Ascending aorta (tissue), 2 donors: ENCODE measurements at regions not wholly inside any gene's neighbourhood (a gene's known extent, or its start where the extent isn't known, plus 50 kb on each side); places are given as distances from the start of the nearest gene placed in this dataset.

Experiments used
- DNase-seq, 2 donors: peaks; one replicate each; pipeline ENCODE4 v3.0.0-alpha.2; 2019; ENCODE audit warnings: low spot score in 2 of 2
- H3K27ac ChIP-seq, 2 donors: fragments of 200-600 bp; sonication (generic); one replicate each; pipeline ENCODE4 v1.5.1; 2016 to 2017; ENCODE audit warnings: mild to moderate bottlenecking in 1 of 2
- H3K27me3 ChIP-seq: fragments of 200-600 bp; sonication (generic); one replicate; pipeline ENCODE4 v1.5.1; 2017
- H3K36me3 ChIP-seq, 2 donors: fragments of 200-600 bp; sonication (generic); one replicate each; pipeline ENCODE4 v1.5.1; 2016
- H3K4me1 ChIP-seq, 2 donors: fragments of 200-600 bp; sonication (generic); one replicate each; pipeline ENCODE4 v1.5.1; 2016 to 2017; ENCODE audit warnings: mild to moderate bottlenecking in 1 of 2
- H3K4me3 ChIP-seq, 2 donors: fragments of 200-600 bp; sonication (generic); one replicate each; pipeline ENCODE4 v1.5.1; 2016 to 2017; ENCODE audit warnings: mild to moderate bottlenecking in 1 of 2
- H3K9me3 ChIP-seq, 2 donors: fragments of 200-600 bp; sonication (generic); one replicate each; pipeline ENCODE4 v1.5.1; 2016
- intact Hi-C: fragments of 100-400 bp; cut with DNase I; formaldehyde crosslinking; loops from one replicate; pipeline ENCODE4 v1.15.1; 2023
- TF ChIP-seq, protein P1 (sequence below), 3 experiments: fragments of 200-600 bp in 2 of 3; fragments of 450-650 bp in 1 of 3; sonication (generic) in 2 of 3; IDR thresholded peaks; one replicate each; pipeline ENCODE4 v1.5.1; 2016 to 2019; ENCODE audit warnings: antibody characterized with exemption in 3 of 3, mild to moderate bottlenecking in 1 of 3, moderate library complexity in 1 of 3

DNA sequence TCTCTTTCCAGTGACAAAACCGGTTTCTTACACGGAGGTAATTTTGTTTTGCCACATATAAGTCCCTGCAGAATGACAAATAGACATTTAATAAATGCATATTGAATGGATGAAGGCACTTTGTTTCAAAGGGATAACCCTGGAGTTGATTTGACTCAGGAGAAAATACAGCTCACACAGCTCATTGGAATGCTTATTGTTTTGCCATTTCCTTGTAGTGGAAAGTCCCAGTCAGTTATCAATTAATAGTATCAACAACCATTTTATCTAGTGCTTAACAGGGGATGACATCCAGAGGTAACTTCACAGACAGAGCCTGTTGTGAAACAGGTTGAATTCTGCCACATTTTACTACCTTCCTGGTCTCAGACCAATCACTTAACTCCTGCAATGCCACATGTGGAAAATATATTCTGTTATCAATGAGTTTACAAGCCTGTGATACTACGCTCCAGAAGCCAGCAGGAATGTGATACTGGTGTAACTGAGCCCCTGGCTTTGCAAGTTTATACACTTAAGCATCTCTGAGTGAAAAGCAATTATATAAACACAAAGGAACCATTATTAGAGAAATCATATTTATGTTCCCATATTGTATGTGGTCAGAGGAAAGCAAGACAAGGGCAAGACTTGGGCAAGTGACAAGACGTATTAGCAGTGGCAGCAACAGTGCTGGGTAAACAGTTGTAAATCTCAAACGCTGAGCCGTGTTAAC lies 123.1 kb upstream of the ANKRD55 start:
- H3K36me3 ChIP-seq = no peaks in the 10 kb centered on the region
- H3K27me3 ChIP-seq = no peaks in the 10 kb centered on the region
- DNase-seq = no peak
- no peak overlapping the region for H3K4me3 ChIP-seq
- TF ChIP-seq, protein P1, sequence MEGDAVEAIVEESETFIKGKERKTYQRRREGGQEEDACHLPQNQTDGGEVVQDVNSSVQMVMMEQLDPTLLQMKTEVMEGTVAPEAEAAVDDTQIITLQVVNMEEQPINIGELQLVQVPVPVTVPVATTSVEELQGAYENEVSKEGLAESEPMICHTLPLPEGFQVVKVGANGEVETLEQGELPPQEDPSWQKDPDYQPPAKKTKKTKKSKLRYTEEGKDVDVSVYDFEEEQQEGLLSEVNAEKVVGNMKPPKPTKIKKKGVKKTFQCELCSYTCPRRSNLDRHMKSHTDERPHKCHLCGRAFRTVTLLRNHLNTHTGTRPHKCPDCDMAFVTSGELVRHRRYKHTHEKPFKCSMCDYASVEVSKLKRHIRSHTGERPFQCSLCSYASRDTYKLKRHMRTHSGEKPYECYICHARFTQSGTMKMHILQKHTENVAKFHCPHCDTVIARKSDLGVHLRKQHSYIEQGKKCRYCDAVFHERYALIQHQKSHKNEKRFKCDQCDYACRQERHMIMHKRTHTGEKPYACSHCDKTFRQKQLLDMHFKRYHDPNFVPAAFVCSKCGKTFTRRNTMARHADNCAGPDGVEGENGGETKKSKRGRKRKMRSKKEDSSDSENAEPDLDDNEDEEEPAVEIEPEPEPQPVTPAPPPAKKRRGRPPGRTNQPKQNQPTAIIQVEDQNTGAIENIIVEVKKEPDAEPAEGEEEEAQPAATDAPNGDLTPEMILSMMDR (IDR thresholded peaks at IDR 0.05) = no peak
- H3K9me3 ChIP-seq = no peaks in the 10 kb centered on the region
- H3K4me1 ChIP-seq = peaks cover 0 to 17% of the 10 kb centered on the region in 2 donors
- intact Hi-C loops = loop anchor here (10.0 kb wide), 1 partner anchor 129 kb away; no protein-coding TSS in a partner anchor
- H3K27ac ChIP-seq = no peak overlapping the region

DNA sequence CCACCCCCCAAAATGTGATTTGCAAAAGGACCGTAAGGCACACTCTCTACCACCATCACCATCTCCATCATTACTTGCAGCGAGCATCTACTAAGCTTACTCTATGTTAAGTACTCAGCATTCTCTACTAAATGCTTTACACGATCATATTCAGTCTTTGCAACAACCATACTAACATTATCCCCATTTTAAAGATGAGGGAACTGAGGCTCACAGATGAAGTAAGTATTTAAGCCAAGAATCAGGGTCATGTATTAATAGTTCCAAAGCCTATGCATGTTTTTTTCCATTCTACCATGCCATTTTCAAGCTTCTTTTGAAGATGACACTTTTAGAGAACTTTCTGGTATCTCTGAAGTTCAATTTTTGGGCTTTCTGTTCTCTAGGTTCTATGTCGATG lies 121.7 kb upstream of the ANKRD55 start:
- intact Hi-C loops = loop anchor here (10.0 kb wide), 1 partner anchor 130 kb away; no protein-coding TSS in a partner anchor
- no peak overlapping the region for H3K4me3 ChIP-seq
- no peaks in the 10 kb centered on the region for H3K9me3 ChIP-seq
- no peaks in the 10 kb centered on the region for H3K36me3 ChIP-seq
- DNase-seq = no peak
- TF ChIP-seq, protein P1 (IDR thresholded peaks at IDR 0.05) = no peak
- H3K27me3 ChIP-seq = no peaks in the 10 kb centered on the region
- peaks cover 4 to 24% of the 10 kb centered on the region in 2 donors for H3K4me1 ChIP-seq
- H3K27ac ChIP-seq = no peak overlapping the region

DNA sequence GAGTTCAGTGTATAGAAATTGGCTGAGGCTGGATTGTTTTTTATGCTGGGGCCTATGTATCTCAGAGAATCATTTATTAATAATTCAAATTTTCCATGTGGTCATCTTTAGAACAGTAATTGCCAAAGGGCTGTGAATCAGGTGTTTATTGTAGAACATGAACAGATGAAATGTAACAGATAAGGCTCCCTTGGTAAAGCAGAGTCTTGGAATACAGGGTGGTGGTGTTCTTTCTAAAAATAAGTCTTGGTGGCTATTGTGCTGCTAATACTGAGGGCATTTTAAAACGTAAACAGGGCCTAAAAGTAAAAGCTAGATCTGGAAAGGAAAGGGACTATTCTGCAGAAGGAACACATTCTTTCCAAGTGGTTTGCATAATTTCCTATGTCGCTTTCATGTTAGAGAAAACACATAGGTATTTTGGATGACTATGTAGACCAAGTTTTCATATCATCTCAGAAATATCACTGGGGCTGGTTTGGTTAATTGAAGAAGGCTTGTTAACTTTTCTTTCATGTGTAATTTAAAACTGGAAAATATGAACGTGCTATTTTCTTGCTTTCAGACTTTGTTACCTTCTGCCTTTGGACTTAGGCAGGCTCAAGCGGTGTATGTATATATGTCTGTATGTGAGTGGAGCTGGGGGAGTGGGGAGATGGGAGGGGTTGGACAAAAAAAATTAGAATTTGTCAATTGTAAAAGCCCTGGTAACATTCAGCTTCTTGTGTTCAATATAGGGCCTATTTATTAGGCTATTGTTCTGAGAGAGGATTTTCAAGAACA lies 119.9 kb upstream of the ANKRD55 start:
- H3K36me3 ChIP-seq = no peaks in the 10 kb centered on the region
- DNase-seq = no peak
- TF ChIP-seq, protein P1 (IDR thresholded peaks at IDR 0.05) = no peak
- H3K9me3 ChIP-seq = no peaks in the 10 kb centered on the region
- no peak overlapping the region for H3K27ac ChIP-seq
- peaks cover 4 to 24% of the 10 kb centered on the region in 2 donors for H3K4me1 ChIP-seq
- no peak overlapping the region for H3K4me3 ChIP-seq
- intact Hi-C loops = loop anchor here (10.0 kb wide), 1 partner anchor 132 kb away; no protein-coding TSS in a partner anchor
- H3K27me3 ChIP-seq = no peaks in the 10 kb centered on the region

DNA sequence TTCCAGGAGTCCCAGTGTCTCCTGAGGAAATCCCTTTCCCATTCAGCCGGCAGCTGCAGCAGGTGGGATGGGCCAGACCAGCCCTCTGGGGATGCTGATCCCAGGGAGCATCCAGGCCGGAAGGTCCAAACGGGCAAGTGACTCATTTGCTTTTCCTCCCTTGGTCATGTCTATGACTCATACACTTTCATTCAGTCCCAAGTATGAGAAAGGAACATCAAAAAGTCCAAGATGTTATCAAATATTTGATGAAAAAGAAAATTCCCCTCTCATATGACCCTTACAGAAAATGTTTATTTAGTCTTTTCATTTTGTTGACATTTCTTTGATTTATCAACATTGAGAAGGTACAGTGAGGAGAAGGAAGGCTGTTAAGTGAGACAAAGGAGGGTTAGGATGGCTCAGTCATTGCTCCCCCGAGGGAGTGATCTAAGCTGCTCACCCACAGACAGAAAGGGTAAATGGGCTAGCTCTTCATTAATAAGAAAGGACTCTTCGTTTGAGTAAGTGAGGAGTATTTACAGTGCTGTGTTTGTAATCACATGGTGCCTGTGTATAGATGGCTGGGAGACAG lies 117.6 kb upstream of the ANKRD55 start:
- DNase-seq = peak in 1 of 2 donors; percentile 83
- Histone ChIP-seq H3K27me3 (no peaks in the 10 kb centered on the region), H3K4me1 (peaks cover 4 to 13% of the 10 kb centered on the region in 2 donors), H3K27ac (no peak overlapping the region), H3K36me3 (no peaks in the 10 kb centered on the region), H3K4me3 (no peak overlapping the region), H3K9me3 (no peaks in the 10 kb centered on the region)
- TF ChIP-seq, protein P1 (IDR thresholded peaks at IDR 0.05) = no peak
- intact Hi-C loops = loop anchor here (10.0 kb wide), 1 partner anchor 134 kb away; no protein-coding TSS in a partner anchor

DNA sequence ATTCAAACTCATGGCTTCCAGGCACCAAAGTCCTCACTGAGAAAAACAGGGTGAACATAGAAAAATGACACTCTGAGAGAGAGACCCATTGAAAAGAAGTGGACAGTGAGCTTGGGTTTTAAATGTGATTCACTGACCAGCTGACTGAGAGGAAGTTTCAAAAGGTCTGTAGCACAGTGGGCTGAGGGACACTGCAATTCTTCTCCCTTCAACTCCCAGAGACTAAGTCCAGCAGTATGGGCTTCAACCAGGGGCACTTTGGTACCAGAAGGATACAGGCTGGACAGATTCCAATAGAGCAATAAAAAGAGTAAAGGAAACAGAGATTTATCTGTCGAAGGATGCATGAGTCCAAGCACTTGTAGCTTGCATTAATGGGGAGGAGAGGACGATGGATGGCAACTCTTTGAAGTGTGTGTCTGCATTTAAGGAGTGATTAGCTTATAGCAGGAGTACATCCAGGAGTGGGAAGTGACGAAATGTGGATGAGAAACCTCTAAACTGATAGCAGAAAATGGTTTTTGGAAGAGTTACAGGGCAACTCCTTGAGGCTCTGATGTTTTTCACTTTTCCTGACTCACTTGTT lies 117.0 kb upstream of the ANKRD55 start:
- no peak overlapping the region for H3K27ac ChIP-seq
- H3K36me3 ChIP-seq = no peaks in the 10 kb centered on the region
- intact Hi-C loops = loop anchor here (10.0 kb wide), 1 partner anchor 135 kb away; no protein-coding TSS in a partner anchor
- H3K4me3 ChIP-seq = no peak overlapping the region
- no peaks in the 10 kb centered on the region for H3K27me3 ChIP-seq
- TF ChIP-seq, protein P1 (IDR thresholded peaks at IDR 0.05) = no peak
- peaks cover 4 to 13% of the 10 kb centered on the region in 2 donors for H3K4me1 ChIP-seq
- H3K9me3 ChIP-seq = no peaks in the 10 kb centered on the region
- no peak for DNase-seq
